Erythroblast (primary cell): ENCODE measurements at regions not wholly inside any gene's neighbourhood (a gene's known extent, or its start where the extent isn't known, plus 50 kb on each side); places are given as distances from the start of the nearest gene placed in this dataset.

ENCODE experiments used
- GATA1 ChIP-seq: IDR thresholded peaks from 2 replicates; pipeline ENCODE4 v1.6.1; 2011; ENCODE audit warnings: low read depth, mild to moderate bottlenecking, control low read depth, low read length, moderate library complexity
- POLR2A ChIP-seq: IDR thresholded peaks from 2 replicates; pipeline ENCODE4 v1.6.1; 2011; ENCODE audit warnings: mild to moderate bottlenecking, low read length

GRCh38 chr2:181243319-181243718 is 213.9 kb upstream of the ITGA4 start:
- TF ChIP-seq POLR2A (no peak), GATA1 (no peak)
